Colon (tissue), 2 donors: ENCODE measurements at regions not wholly inside any gene's neighbourhood (a gene's known extent, or its start where the extent isn't known, plus 50 kb on each side); places are given as distances from the start of the nearest gene placed in this dataset.

Experiments used
- FAIRE-seq: peaks from 2 replicates; lab custom pipeline; 2012; peaks lifted over from hg19 to GRCh38; lab: Jason Lieb, UNC
- donor health status: control.
- donor health status: control.

DNA sequence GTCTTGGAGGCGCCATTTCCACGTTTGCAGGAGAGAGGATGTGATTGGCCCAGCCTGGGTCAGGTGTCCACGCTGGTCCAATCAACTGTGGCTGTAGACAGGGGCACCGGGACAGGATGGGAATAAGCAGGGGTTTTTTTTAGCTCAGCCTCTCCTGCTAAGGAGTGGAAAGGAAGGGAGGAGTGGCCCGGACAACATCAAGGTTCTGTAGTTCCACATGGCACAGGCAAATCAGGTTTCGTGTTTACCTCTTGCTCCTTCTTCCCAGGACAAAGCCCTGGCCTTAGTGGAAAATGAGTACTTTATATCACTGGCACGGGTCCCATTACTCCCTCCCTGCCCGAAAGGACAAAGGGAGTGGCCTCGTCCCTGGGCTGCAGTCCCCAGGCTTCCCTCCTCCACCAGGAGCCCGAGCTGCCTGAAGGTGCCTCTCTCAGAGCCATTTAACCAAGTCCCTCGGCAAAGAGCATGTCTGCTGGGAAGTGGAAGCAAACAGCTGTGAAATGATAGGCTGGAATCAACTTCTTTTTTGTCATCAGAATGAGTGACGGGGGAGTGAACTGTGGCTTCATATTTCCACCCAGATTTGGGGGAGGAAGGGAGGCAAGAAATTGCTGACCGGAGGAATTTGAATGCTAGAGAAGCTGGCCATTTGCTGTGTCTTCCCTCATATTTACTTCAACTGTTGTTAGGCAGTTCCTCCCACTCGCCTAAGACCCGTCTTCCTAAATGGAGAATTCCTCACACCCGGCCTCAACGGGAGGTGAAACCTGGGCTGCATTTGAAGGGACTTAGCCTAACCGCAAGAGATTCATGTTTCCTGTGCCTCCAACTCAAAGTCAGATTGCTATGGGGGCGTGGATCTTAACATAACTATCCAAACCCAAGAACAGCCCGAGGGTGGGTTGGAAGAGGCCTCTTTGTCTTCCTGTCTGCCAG is 84.9 kb upstream of the SLC44A3 start:
- FAIRE-seq = no peak

DNA sequence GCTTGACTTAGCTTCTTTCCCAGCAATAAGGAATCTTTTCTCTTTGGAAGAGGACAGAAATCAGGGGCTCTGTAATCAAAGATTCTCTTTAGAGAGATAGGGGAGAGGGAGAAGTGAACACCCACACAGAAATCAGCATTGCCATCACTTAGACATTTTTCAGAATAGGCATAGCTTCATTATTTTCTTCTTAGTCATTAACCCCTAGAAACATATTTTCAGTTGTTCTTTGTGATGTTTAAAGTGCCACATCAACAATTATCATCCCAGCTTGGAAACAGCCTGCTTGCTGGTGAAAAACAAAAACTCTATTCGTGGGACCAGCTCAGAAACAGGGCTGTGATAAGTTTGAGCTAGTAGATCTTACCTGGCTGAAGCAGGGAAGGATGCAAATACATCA is 88.3 kb upstream of the SLC44A3 start:
- FAIRE-seq = no peak

DNA sequence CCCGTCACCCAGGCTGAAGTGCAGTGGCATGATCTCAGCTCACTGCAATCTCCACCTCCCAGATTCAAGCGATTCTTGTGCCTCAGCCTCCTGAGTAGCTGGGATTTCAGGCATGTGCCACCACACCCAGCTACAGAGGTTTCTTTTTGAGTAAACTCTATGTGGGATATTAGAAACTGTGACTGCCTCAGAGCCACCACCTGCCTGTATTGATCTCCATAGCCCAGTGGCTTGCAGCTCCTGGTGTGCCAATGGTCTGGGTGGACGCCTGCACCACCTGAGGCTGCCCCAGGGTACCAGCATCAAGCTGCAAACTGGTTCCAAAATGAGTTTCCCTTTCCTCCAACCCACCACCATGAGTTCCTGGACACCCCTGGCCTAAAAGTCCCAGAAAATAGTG is 89.7 kb upstream of the SLC44A3 start:
- FAIRE-seq = no peak

DNA sequence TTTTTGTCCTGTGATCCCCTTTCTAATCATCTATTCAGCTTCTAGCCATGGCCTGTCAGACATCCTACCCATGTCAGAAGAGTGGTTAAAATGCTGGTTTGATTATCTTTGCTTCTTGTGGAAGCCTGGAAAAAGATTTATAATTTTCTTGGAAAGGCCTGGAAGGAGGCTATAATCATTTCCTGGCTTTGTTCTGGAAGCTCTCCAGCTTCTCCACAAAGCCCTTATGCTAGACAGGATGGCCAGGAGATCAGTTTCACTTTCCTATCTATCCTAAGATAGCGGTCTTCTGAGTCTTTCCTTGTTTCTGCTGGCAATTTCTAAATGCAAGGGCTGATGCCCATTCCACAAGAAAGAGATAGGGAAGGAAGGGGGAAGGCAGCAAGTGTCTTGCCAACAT is 90.9 kb upstream of the SLC44A3 start:
- no peak for FAIRE-seq

DNA sequence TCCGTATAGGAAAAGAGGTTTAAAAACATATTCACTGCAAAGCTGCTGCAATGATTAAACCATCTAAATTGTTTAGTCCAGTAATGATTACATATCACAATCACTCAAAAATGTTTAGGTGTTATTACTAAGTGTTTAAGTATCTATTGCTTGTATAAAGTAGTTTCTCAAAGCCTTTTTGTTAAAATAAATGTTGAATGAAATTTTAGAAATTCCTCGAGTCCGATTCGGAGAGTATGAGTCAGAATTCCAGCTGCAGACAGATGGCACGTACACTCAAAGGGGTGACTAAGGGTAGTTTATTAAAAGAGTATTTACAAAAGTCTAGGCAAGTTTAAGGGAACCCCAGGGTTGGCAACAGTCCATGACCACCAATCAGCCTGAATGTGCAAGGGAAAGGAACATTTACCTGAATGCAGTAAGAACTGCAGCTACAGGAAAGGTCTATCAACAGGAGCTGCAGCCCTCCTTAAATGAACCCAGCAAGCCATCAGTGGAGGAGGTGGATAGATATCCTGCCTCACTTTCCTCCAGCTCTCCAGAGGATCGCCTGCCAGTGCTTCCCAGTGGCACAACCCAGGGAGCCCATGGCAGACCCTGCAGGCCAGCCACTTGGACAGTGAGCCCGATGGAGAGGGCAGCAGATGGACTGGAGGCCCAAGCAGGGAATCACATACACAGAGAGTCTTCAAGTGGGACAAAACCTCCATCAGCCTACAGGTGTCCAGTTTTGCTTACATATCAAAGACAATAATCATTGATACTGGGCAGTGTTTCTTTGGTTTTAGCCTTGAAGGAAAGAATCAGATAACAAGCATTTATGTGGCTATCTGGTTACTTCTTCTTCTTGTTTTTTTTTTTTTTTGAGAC is 92.1 kb upstream of the SLC44A3 start:
- no peak for FAIRE-seq

DNA sequence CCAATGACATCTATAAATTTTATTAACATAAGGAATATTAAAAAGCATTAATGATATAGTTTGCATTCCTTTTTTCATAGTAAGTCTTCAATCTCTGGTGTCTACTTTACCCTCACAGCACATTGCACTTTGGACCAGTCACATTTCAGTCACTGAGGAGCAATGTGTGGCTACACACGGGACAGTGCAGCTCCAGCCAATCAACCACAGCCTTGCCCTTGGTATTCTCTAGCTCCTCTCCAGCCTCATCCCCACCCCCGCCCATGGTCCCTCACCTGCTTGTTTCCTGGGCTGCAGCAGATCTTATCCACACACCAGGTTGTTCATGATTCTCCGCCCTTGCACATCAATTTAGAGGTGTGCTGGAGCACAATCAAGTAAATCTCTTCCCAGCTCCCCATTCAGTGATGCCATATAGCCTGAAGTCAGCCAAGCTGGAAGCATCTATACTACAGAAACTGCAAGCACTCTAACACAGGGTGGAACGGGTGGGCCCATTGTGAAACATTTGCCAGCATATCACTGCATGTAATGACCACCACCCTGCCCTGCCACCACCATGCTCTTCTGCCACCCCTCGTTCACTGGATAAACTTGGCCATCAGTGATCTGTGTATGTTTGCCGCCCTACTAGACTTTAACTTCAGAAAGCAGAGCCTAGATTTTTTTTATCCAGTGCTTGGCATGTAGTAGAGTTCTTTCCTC is 93.0 kb upstream of the SLC44A3 start:
- FAIRE-seq = no peak

DNA sequence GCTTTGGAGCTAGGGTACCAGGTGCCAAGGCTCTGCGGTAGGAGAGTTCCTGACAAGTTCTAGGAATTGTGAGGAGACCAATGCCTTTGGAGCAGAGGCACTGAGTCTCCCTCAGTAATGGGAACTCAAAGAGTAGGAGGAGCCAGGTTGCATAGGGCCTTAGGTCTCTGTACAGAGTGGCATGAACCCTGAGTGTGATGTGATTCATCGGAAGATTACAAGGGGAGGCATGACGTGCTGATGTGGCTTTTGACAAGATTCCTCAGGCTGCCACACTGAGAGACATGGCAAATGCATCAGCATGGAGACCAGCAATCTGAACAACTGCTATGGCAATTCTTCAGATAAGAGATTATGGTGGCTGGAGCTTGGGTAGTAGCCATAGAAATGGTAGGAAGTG is 94.6 kb upstream of the SLC44A3 start:
- FAIRE-seq = no peak

DNA sequence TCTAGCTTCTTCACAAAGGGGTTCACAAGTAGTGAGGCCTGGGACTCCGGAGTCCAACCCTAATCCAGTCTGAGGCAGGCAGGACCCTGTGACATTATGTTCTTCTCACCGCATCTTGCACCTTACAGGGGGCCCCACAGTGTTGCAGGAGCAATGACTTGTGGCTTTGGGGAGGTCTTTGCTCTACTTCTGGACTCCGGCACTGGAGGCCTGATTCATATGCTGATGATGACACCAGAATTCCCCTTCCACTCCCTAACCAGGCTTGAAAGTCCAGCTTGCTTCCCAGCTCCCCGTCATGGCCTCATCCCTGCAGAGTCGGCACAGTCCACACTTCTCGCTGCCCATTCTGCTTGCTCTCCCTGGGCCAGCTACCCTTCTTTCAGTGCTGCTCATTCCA is 96.3 kb upstream of the SLC44A3 start:
- FAIRE-seq = no peak

DNA sequence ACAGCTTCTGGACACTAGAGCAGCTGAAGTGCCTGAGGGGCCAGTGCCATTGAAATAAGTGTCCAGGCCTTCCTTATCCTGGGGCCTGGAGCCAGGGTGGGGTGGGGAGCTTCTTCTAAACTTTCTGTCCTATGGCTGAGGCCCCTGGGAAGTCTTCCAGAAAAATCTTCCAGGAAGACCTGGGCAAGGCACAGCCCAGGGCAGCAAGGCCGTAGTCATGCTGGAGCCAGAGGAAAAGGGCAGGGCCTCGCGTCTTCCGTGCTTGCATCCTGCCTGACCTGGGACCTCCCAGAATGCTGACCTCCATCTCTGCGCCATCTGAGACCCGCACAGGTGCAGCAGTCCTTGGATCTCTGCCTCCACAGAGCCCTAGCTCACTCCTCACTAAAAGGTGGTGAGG is 96.7 kb upstream of the SLC44A3 start:
- FAIRE-seq = no peak

DNA sequence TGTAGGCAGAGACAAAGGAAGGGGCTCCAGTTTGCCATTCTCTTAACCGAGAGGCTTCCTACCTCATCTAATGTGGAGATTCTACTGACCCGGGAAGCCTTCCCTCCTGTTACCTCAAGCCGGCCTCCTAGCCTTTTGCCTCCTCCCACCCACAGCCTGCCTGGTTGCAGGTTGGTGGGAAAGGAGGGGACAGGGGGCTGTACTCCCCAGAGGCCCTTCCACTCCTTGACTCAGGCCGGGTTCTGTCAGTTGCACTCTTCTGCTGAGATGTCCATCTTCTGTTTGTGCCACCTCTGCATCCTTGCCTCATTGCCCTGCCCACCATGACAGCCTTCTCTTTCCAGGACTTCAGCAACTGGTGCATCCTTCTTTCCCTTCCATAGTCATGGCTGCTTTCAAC is 98.0 kb upstream of the SLC44A3 start:
- FAIRE-seq = no peak

DNA sequence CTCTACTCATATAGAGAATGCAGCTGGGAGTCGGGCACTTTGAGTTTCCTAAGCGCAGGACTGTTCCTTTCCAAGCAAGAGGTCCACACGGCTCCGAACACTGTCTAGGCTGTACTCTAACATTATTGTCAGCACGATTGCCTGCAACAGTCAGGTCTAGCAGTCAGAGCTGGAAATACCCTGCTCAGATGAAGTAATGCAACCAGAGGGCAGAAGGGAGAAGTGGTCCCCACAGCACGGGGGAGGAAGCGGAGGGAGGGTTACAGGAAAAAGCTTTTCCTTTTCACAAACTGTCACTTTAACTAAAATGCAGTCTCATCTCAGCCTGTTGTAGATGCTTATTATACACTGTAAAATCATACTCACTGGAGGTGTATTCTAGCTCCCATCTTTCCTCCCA is 98.9 kb upstream of the SLC44A3 start:
- FAIRE-seq = no peak

DNA sequence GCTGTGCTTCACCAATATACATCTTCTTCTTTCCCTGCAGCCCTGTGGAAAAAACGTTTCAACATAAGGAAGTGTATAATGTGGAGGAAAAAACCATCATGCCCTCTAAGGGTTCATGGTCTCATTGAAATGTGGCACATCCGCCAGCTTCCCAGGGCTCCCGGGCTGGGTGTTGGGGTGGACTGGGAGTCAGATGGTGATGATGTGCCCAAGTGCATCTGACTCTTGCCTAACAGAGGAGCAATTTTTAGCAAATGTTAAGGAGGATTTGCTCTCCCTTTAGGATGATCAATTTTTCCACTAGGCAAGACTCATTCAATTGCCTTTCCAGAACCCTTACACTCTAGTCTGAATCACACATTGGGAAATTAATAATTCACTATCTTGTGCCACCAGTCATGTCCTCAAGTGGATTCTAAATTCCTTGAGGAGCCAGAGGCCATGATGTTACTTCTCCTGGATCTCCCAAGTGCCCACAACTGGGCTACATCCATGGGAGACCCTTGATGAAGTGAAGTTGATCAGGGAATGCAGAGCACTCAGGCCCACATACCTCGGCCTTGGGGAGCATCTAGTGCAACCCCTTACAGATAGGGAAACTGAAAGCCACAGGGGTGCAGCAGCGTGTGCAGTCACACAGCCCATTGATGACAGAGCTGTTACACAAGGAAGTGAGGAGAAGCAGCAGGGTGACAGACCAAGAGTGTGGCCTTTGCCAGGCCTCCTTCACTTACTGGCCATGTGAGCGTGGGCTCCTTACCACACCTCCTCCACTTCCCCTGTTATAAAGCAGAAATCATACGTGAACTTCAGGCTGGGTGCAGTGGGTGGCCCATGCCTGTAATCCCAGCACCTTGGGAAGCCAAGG is 100.0 kb upstream of the SLC44A3 start:
- no peak for FAIRE-seq

DNA sequence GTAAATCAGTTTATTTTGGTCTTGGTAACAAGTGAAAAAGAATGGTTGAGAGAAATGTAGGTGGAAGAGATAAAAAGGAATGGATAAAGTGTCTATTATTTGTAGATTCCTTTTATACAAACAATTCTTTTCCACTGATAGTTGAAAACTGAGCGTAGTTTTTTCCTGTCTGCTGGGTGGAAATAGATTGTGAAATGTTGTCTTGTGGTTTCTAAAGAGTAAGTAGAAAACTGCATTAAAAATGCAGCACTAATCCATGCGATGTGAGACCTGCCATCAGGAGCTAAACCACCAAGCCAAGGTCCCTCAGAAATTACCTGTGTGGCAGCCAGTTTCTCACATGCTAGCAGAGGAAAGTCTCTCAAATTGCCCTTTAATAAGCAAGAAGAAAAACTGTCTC is 103.2 kb upstream of the SLC44A3 start:
- FAIRE-seq = no peak

DNA sequence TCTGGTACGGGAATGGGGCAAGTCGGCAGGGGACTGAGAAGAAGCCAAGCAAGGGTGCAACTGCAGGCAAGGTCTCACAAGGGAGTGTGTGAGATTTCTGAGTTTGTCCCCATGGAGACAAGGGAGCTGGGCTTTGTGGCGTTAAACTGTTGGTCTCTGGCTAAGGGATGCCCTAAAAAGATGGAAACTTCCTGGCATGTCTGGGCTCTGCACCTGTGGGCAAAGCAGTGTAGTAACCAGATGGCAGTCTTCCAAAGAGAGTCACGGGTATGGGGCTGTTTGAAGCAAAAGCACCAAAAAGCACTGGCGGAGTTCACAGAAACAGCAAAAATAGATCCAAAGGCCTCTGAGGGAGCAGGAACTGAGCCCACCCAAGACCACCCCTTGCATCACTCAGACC is 104.8 kb upstream of the SLC44A3 start:
- no peak for FAIRE-seq

DNA sequence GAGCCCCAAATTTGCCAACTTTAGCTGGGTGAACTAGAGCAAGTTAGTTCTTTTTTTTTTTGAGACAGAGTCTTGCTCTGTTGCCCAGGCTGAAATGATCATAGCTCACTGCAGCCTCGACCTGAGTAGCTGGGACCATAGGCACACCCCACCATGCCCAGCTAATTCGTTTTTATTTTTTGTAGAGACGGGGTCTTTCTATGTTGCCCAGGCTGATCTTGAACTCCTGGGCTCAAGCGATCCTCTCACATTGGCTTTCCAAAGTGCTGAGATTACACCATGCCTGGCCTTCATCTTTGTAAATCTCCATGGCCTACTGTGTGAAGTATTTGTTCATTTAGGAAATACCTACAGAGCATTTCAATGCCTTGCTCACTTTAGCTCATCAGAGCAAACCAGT is 105.6 kb upstream of the SLC44A3 start:
- FAIRE-seq = no peak

DNA sequence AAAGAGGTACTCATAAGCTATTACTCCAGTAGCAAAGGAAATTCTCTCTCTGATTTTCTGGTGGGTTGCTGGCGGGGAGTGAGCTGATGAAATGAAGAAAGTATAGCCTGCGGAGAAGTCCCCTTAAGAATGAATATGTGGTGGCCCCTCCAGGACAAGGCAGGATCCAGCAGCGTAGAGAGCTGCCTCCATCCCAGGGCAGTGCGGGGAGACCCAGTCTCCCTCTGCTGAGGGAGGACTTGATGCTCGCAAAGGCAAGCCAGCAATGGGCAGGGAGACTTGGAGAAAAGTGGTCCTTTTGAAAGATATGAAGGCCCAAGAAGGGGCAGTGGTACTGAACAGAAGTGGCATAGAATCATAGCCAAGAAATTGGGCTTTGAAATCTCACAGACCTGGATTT is 106.0 kb upstream of the SLC44A3 start:
- FAIRE-seq = no peak

DNA sequence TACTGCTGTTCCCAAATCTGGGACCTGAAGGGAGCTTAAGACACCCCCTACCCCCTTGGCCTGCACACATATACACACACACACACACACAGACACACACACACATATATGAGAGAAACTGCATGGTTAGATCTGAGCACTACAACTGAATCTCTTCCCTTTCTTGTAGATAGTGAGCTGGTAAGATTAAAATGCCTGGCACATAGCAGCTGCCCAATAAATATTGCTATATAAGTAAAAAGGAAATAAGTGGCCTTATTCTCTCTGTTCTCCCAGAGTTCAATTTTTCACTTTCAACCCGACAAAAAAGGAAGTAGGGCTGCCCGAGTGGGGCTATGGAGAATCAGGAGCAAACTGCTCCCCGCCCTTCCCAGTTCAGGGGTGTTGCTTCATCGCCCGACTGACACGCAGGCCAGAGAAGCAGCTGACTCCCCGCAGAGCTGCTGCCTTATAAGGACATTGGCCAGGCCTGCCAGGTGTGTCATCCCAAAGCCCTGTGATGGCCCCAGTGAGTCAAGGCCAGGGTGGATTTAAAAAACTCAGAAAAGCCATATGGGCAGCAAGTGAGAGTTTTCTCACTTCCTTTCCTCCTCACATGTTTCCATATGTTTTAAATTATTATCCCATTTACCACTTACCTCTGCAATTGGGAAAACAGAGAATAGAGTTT is 106.5 kb upstream of the SLC44A3 start:
- no peak for FAIRE-seq

DNA sequence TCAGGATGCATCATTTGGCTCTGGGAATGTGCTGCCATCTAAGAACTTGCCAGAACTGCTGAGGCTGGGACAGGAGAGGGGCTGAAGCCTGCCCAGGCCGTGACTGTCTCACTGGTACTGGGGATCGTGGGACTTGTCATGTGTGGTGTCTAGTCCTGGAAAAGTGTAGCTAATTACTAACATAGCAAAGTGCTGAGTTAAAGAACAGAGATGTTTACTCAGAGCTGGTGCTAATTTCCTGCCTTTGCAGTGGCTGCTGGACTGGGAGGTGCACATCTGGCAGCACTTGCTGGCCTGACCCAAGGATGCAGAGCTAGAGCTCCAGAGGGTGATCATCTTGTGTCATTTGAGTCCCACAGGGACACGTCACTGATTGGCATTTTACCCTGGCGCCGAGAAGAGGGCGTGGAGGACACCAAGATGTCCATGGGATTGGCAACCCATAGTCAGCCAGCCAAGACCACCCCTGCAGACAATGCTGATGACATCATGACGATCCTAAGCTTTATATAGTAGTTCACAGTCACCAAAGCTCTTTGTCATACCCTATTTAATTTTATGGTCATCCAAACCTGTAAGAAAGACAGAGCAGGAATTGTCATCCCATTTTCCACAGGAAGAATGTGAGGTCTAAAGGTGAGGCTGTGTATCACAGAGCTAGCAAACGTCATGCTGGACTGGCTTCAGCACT is 110.1 kb upstream of the SLC44A3 start:
- no peak for FAIRE-seq

DNA sequence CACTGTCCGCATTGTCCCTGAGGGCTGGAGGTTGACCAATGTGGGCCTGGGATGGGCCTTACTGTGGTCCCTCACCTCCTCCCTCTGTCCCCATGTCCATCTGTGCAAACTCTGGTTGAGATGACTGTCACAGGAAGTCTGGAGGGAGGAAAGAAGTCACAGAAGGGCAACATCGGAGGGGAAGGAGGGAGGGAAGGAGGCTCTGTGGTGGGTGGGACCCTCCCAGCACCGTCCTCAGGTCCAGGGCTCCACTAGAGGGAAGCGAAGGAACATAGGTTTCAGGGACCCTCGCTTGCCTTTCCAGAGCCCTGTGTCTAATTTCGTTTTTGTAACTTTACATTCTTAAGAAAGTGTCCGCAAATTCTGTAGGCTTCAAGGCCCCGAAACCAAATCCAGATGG is 111.3 kb upstream of the SLC44A3 start:
- FAIRE-seq = no peak

DNA sequence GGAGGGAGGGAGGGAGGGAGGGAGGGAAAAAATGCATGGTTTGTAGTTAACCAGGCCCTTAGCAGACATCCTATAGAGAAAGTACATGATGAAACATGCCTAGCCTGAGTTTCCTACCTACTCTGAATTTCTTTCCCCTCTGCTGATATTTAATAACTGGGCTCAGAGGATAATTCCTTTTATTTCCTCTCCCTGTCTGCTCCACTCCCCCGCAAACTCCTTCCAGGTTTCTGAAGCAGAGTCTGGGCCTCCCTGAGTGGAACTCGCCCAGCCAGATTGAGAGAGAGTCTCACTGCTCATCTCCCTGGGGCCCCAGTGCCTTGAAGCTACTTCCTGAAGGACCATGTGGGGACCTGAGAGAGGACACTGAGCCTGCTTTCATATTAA is 111.9 kb upstream of the SLC44A3 start:
- no peak for FAIRE-seq
